Choroid plexus epithelial cell (primary cell): ENCODE measurements at regions not wholly inside any gene's neighbourhood (a gene's known extent, or its start where the extent isn't known, plus 50 kb on each side); places are given as distances from the start of the nearest gene placed in this dataset.

Experiments used
- DNase-seq: peaks from one replicate; pipeline ENCODE4 v3.0.0-alpha.2; 2010; ENCODE audit warnings: low read depth
- H3K4me3 ChIP-seq: 2 replicates; pipeline ENCODE4 v1.5.1; 2011; ENCODE audit warnings: low read depth, mild to moderate bottlenecking, control low read depth, low read length, moderate library complexity
- TF ChIP-seq, protein P1 (sequence below): conservative IDR thresholded peaks from 2 replicates; pipeline ENCODE4 v1.5.1; 2011; ENCODE audit warnings: low read depth, mild to moderate bottlenecking, control low read depth, inconsistent platforms, low read length, moderate library complexity

DNA sequence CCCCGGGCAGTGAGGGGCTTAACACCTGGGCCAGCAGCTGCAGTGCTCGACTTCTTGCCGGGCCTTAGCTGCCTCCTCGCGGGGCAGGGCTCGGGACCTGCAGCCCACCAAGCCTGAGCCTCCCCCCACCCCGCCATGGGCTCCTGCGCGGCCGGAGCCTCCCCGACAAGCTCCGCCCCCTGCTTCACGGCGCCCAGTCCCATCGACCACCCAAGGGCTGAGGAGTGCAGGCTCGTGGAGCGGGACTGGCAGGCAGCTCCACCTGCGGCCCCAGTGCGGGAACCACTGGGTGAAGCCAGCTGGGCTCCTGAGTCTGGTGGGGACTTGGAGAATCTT lies 67.8 kb upstream of the NR5A2 start:
- TF ChIP-seq, protein P1, sequence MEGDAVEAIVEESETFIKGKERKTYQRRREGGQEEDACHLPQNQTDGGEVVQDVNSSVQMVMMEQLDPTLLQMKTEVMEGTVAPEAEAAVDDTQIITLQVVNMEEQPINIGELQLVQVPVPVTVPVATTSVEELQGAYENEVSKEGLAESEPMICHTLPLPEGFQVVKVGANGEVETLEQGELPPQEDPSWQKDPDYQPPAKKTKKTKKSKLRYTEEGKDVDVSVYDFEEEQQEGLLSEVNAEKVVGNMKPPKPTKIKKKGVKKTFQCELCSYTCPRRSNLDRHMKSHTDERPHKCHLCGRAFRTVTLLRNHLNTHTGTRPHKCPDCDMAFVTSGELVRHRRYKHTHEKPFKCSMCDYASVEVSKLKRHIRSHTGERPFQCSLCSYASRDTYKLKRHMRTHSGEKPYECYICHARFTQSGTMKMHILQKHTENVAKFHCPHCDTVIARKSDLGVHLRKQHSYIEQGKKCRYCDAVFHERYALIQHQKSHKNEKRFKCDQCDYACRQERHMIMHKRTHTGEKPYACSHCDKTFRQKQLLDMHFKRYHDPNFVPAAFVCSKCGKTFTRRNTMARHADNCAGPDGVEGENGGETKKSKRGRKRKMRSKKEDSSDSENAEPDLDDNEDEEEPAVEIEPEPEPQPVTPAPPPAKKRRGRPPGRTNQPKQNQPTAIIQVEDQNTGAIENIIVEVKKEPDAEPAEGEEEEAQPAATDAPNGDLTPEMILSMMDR: no peak
- DNase-seq: no peak

DNA sequence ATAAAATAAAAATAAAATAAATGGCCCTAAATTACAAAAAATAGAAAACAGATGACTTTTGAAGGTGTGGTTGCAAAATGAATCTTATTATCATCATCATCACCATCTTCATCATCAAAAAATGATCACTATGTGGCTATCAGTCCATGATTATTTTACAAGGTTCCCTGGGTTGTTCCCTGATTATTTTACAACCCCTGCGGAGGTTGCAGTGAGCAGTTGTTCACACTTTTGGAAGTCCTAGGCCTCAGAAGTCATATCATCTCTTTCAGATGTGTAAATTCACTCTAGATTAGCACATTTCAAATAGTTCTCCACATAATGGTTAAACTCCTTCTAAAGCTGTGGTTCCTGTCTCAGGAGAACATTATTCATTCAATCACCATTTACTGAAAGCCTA lies 57.4 kb upstream of the NR5A2 start:
- TF ChIP-seq, protein P1: no peak
- no peak overlapping the region for H3K4me3 ChIP-seq
- no peak for DNase-seq

More for the DNA sequence above, 67.8 kb upstream of the NR5A2 start:
- no peak overlapping the region for H3K4me3 ChIP-seq

DNA sequence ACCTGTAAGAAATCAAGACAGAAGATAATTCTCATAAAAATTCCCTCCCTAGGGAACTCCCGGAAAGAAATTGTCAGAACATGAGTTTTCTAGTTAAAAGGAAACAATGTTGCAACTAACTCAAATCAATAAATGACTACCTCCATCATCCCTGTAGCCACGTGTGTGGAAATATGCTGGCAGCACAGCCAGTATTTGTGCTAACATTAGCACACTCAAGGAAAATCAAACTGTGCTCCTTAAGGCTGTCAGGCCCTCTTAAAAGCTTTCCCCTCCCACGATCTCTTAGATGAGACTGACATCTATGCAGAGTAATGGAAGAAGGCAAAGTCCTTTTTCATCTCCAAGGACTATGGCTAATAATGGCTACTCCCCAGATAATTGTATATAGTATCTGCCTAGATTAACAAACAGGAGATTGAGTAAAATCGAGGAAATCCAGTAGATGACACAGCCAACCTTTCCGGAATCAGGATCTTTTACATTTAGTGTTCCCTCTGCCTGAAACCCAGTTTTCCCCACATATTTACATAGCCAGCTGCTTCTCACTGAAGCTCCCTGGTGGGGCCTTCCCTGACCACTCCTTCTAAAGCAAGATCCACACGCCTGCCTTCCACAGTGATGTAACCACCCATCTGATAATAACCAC lies 50.9 kb upstream of the NR5A2 start:
- TF ChIP-seq, protein P1: no peak
- peak; percentile 53 for DNase-seq
- H3K4me3 ChIP-seq: no peak overlapping the region
